ENCODE measurements at regions not wholly inside any gene's neighbourhood (a gene's known extent, or its start where the extent isn't known, plus 50 kb on each side); places are given as distances from the start of the nearest gene placed in this dataset.

DNA sequence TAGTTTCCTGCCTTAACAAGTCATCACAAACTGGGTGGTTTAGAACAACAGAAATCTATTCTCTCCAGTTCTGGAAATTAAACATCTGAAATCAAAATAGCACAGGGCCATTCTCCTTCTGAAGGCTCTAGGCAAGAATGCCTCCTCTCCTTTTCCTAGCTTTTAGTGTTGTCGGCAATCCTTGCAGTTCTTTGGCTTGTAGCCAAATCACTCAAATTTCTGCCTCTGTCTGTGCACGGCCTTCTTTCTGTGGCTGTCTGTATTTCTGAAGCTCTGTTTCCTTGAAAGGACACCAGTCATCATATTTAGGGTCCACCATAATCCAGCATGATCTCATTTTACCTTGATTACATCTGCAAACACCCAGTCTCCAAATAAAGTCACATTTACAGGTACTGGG is 795.5 kb downstream of the METTL15 start:
- TF ChIP-seq CSDC2 (CRISPR knock-in tag; IDR thresholded peaks at IDR 0.05) (no peak), TCF4 (CRISPR knock-in tag; IDR thresholded peaks at IDR 0.05; ENCODE audit: borderline replicate concordance) (no peak), GLIS3 (CRISPR knock-in tag; IDR thresholded peaks at IDR 0.05) (no peak), ZFP3 (CRISPR knock-in tag; IDR thresholded peaks at IDR 0.05) (no peak), ZNF8 (CRISPR knock-in tag; IDR thresholded peaks at IDR 0.05) (no peak)
- TF ChIP-seq, protein P1, sequence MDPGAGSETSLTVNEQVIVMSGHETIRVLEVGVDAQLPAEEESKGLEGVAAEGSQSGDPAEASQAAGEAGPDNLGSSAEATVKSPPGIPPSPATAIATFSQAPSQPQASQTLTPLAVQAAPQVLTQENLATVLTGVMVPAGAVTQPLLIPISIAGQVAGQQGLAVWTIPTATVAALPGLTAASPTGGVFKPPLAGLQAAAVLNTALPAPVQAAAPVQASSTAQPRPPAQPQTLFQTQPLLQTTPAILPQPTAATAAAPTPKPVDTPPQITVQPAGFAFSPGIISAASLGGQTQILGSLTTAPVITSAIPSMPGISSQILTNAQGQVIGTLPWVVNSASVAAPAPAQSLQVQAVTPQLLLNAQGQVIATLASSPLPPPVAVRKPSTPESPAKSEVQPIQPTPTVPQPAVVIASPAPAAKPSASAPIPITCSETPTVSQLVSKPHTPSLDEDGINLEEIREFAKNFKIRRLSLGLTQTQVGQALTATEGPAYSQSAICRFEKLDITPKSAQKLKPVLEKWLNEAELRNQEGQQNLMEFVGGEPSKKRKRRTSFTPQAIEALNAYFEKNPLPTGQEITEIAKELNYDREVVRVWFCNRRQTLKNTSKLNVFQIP (CRISPR knock-in tag; IDR thresholded peaks at IDR 0.05; ENCODE audit: borderline replicate concordance, low read depth) = no peak
- TF ChIP-seq, protein P2, sequence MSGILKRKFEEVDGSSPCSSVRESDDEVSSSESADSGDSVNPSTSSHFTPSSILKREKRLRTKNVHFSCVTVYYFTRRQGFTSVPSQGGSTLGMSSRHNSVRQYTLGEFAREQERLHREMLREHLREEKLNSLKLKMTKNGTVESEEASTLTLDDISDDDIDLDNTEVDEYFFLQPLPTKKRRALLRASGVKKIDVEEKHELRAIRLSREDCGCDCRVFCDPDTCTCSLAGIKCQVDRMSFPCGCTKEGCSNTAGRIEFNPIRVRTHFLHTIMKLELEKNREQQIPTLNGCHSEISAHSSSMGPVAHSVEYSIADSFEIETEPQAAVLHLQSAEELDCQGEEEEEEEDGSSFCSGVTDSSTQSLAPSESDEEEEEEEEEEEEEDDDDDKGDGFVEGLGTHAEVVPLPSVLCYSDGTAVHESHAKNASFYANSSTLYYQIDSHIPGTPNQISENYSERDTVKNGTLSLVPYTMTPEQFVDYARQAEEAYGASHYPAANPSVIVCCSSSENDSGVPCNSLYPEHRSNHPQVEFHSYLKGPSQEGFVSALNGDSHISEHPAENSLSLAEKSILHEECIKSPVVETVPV (CRISPR knock-in tag; IDR thresholded peaks at IDR 0.05) = no peak
